Endothelial cell of umbilical vein (primary cell): ENCODE measurements at regions not wholly inside any gene's neighbourhood (a gene's known extent, or its start where the extent isn't known, plus 50 kb on each side); places are given as distances from the start of the nearest gene placed in this dataset.

Experiments
- BruUV-seq: library from RNA; stranded (reverse); fragments of 400-500 nt; replicated peaks from 2 replicates; lab custom pipeline; 2021; lab: Mats Ljungman, UMichigan
- CTCF ChIA-PET: fragments of 300-600, 350-600 bp; sonication (Branson Sonifier 250); formaldehyde crosslinking; loops from one replicate; lab custom pipeline; 2021; ENCODE audit warnings: antibody characterized with exemption, inconsistent platforms; lab: Charles Lee
- POLR2A ChIA-PET: fragments of 300-600, 350-600 bp; sonication (Branson Sonifier 250); formaldehyde crosslinking; loops from one replicate; lab custom pipeline; 2021; ENCODE audit warnings: antibody characterized with exemption, inconsistent platforms; lab: Charles Lee
- DNase-seq: peaks from one replicate; pipeline ENCODE4 v3.0.0-alpha.2; 2011; ENCODE audit warnings: low read depth, low spot score
- FAIRE-seq: peaks from 2 replicates; lab custom pipeline; 2011; peaks lifted over from hg19 to GRCh38; lab: Jason Lieb, UNC
- H2AFZ ChIP-seq: 2 replicates; pipeline ENCODE4 v1.6.0; 2012; ENCODE audit warnings: low read depth, low read length, control low read depth, inconsistent platforms
- H3K27ac ChIP-seq: 2 replicates; pipeline ENCODE4 v1.5.1; 2011; ENCODE audit warnings: low read depth, mild to moderate bottlenecking, control low read depth, low read length, moderate library complexity; ENCODE audit not compliant: insufficient read depth
- H3K27me3 ChIP-seq, 2 experiments: 2 replicates each; pipeline versions ENCODE4 v1.6.0 to v1.6.1; 2011; ENCODE audit warnings: low read length in 2 of 2, mixed read lengths in 1 of 2; ENCODE audit not compliant: control insufficient read depth in 2 of 2, insufficient read depth in 2 of 2
- H3K36me3 ChIP-seq, 2 experiments: 2 replicates in 1 of 2; 3 replicates in 1 of 2; pipeline ENCODE4 v1.5.1; 2011; ENCODE audit warnings: low read length in 2 of 2, mild to moderate bottlenecking in 1 of 2, moderate library complexity in 1 of 2; ENCODE audit not compliant: control insufficient read depth in 2 of 2, insufficient read depth in 2 of 2; ENCODE audit errors: extremely low read depth in 1 of 2
- H3K4me1 ChIP-seq: 3 replicates; pipeline ENCODE4 v1.5.1; 2011; ENCODE audit warnings: mild to moderate bottlenecking, low read length; ENCODE audit not compliant: control insufficient read depth, insufficient read depth; ENCODE audit errors: extremely low read depth
- H3K4me2 ChIP-seq: 2 replicates; pipeline ENCODE4 v1.6.1; 2011; ENCODE audit warnings: low read length, control low read depth, mixed read lengths; ENCODE audit not compliant: insufficient read depth
- H3K4me3 ChIP-seq, 3 experiments: fragments of 200-600 bp in 1 of 3; sonication (generic), shearing (Covaris generic) in 1 of 3; replicated peaks in 1 of 3; 2 replicates each; pipeline ENCODE4 v1.5.1; 2011 to 2016; ENCODE audit warnings: control low read depth in 3 of 3, low read length in 3 of 3, mild to moderate bottlenecking in 2 of 3, inconsistent platforms in 1 of 3, low read depth in 1 of 3, moderate library complexity in 1 of 3; ENCODE audit not compliant: insufficient read depth in 1 of 3
- H3K79me2 ChIP-seq: 2 replicates; pipeline ENCODE4 v1.6.0; 2012; ENCODE audit warnings: low read length, inconsistent platforms; ENCODE audit not compliant: control insufficient read depth, insufficient read depth
- H3K9ac ChIP-seq: replicated peaks from 2 replicates; pipeline ENCODE3; 2011; ENCODE audit warnings: low read length, control low read depth; ENCODE audit not compliant: insufficient read depth; ENCODE audit errors: extremely low read depth
- H3K9me1 ChIP-seq: replicated peaks from 3 replicates; pipeline ENCODE4 v1.6.0; 2011; ENCODE audit warnings: mild to moderate bottlenecking, low read length; ENCODE audit not compliant: control insufficient read depth, insufficient read depth; ENCODE audit errors: extremely low read depth
- H3K9me3 ChIP-seq: replicated peaks from 2 replicates; pipeline ENCODE4 v1.5.1; 2012; ENCODE audit warnings: low read length, inconsistent platforms; ENCODE audit not compliant: control insufficient read depth, insufficient read depth
- H4K20me1 ChIP-seq: replicated peaks from 2 replicates; pipeline ENCODE3; 2011; ENCODE audit warnings: mild to moderate bottlenecking, low read length; ENCODE audit not compliant: control insufficient read depth, insufficient read depth; ENCODE audit errors: extremely low read depth
- CTCF ChIP-seq, 2 donors: IDR thresholded peaks; 1 replicate in 1 of 2; 2 replicates in 1 of 2; pipeline ENCODE4 v1.5.1; 2011; ENCODE audit warnings: low read length in 2 of 2, mild to moderate bottlenecking in 2 of 2, moderate library complexity in 2 of 2, control low read depth in 1 of 2, inconsistent platforms in 1 of 2, low read depth in 1 of 2; ENCODE audit not compliant: insufficient read depth in 1 of 2; ENCODE audit errors: extremely low read depth in 1 of 2
- EZH2 ChIP-seq: IDR thresholded peaks from 2 replicates; pipeline ENCODE4 v1.6.1; 2012; ENCODE audit warnings: borderline replicate concordance, low read depth, mild to moderate bottlenecking, moderate library complexity, low read length, inconsistent platforms; ENCODE audit not compliant: severe bottlenecking
- FOS ChIP-seq: IDR thresholded peaks from 2 replicates; pipeline ENCODE4 v1.6.1; 2011; ENCODE audit warnings: mild to moderate bottlenecking, low read length, moderate library complexity, borderline replicate concordance; ENCODE audit not compliant: insufficient read depth
- GATA2 ChIP-seq: IDR thresholded peaks from 2 replicates; pipeline ENCODE4 v1.7.0; 2011; ENCODE audit warnings: low read depth, mild to moderate bottlenecking, moderate library complexity, mixed read lengths, low read length; ENCODE audit not compliant: insufficient read length, insufficient read depth
- JUN ChIP-seq: IDR thresholded peaks from 2 replicates; pipeline ENCODE4 v1.6.1; 2011; ENCODE audit warnings: borderline replicate concordance, low read depth; ENCODE audit not compliant: insufficient read length, insufficient read depth
- MYC ChIP-seq: IDR thresholded peaks from one replicate; pipeline ENCODE4 v1.6.1; 2011; ENCODE audit warnings: mild to moderate bottlenecking, low read depth, low read length
- POLR2A ChIP-seq: IDR thresholded peaks from 2 replicates; pipeline ENCODE4 v1.6.1; 2012; ENCODE audit warnings: low read depth, mild to moderate bottlenecking, control low read depth, low read length
- POLR2AphosphoS5 ChIP-seq: IDR thresholded peaks from 2 replicates; pipeline ENCODE4 v1.6.1; 2012; ENCODE audit warnings: low read depth, mild to moderate bottlenecking, control low read depth, low read length, moderate library complexity; ENCODE audit not compliant: insufficient read depth
- dilution Hi-C: fragments of 300-500 bp; cut with MboI; formaldehyde crosslinking; loops from one replicate; pipeline ENCODE4 v1.15.0; 2019; ENCODE audit warnings: low sequenced_read_pairs; ENCODE audit not compliant: extremely low pct_ligation_motif_present
- intact Hi-C: fragments of 100-400 bp; cut with micrococcal nuclease; formaldehyde crosslinking; loops from one replicate; pipeline ENCODE4 v1.10.0; 2022
- TF ChIP-seq, protein P1 (sequence below): IDR thresholded peaks from 2 replicates; pipeline ENCODE4 v1.6.1; 2011; ENCODE audit not compliant: insufficient read depth, insufficient read length

DNA sequence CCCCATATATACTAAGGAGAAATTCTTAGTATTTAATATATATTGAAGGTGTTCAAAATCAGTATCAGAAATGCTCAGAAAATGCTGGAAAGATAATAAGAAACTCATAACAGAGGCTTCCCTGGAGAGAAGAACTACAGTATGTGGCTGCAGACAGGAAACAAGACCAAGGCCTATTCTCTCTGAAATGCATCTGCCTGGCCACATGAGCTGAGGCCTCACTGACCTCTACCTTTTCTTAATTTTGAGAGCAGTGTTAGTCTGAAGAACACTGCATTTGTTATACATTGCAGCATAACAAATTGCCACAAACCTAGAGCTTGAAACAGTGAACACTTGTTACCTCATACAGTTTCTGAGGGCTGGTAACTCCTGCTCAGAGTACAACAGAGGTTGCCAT is 133.4 kb upstream of the SPEF2 start:
- H2AFZ ChIP-seq, result no peak overlapping the region
- DNase-seq (no peak), FAIRE-seq (no peak)
- ChIA-PET CTCF (no interaction called here), POLR2A (no interaction called here)
- H3K9ac ChIP-seq, result no peak overlapping the region
- no peaks in the 10 kb centered on the region for H4K20me1 ChIP-seq
- no peaks in the 10 kb centered on the region for H3K9me1 ChIP-seq
- no peak overlapping the region for H3K4me3 ChIP-seq
- no peak overlapping the region for H3K27ac ChIP-seq
- H3K9me3 ChIP-seq, result no peaks in the 10 kb centered on the region
- no peak overlapping the region for H3K4me2 ChIP-seq
- no peaks in the 10 kb centered on the region for H3K79me2 ChIP-seq
- H3K4me1 ChIP-seq, result no peaks in the 10 kb centered on the region
- BruUV-seq, result no TSS peak
- TF ChIP-seq GATA2, result no peak
- no peak for TF ChIP-seq MYC
- TF ChIP-seq JUN, result no peak
- no peak for TF ChIP-seq EZH2
- TF ChIP-seq FOS, result no peak
- TF ChIP-seq CTCF (IDR thresholded peaks at IDR 0.05; ENCODE audit: extremely low read depth in 1 of 2, insufficient read depth in 1 of 2, low read depth in 1 of 2, low read length in 2 of 2), result no peak
- no peak for TF ChIP-seq POLR2A
- TF ChIP-seq, protein P1, sequence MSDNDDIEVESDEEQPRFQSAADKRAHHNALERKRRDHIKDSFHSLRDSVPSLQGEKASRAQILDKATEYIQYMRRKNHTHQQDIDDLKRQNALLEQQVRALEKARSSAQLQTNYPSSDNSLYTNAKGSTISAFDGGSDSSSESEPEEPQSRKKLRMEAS, result no peak
- TF ChIP-seq POLR2AphosphoS5, result no peak
- no peaks in the 10 kb centered on the region for H3K36me3 ChIP-seq
- intact Hi-C loops, result no loop called here
- dilution Hi-C loops, result no loop called here
- H3K27me3 ChIP-seq, result no peaks in the 10 kb centered on the region
